ENCODE measurements at regions not wholly inside any gene's neighbourhood (a gene's known extent, or its start where the extent isn't known, plus 50 kb on each side); places are given as distances from the start of the nearest gene placed in this dataset.

DNA sequence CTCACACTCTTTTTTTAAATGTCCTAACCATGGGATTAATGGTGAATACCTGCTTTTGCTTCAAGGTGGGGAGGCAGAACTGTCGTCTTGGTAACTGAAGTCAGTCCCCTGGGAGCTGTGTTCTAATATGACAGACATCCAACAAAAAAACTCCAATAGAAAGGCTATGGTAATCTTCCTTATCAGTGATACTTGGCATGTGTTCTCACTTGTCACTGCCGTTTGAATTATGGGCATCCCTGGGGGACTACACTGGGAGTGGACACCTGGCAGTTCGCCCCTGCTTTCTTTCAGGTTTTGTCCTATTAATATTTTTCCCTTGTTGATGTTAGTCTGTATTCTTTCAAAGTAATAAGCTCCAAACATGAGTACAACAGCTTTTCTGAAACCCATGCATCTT is 252.6 kb downstream of the SLITRK5 start:
- H3K36me3 ChIP-seq, result no peaks in the 10 kb centered on the region
- 58 to 82% methylated on average over 3 of the region's 3 CpGs for WGBS, 2 donors (ENCODE audit: low coverage in 1 of 2)
- H3K4me1 ChIP-seq, result no peaks in the 10 kb centered on the region
- TF ChIP-seq, protein P1, sequence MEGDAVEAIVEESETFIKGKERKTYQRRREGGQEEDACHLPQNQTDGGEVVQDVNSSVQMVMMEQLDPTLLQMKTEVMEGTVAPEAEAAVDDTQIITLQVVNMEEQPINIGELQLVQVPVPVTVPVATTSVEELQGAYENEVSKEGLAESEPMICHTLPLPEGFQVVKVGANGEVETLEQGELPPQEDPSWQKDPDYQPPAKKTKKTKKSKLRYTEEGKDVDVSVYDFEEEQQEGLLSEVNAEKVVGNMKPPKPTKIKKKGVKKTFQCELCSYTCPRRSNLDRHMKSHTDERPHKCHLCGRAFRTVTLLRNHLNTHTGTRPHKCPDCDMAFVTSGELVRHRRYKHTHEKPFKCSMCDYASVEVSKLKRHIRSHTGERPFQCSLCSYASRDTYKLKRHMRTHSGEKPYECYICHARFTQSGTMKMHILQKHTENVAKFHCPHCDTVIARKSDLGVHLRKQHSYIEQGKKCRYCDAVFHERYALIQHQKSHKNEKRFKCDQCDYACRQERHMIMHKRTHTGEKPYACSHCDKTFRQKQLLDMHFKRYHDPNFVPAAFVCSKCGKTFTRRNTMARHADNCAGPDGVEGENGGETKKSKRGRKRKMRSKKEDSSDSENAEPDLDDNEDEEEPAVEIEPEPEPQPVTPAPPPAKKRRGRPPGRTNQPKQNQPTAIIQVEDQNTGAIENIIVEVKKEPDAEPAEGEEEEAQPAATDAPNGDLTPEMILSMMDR (IDR thresholded peaks at IDR 0.05), result no peak
- TF ChIP-seq EP300 (IDR thresholded peaks at IDR 0.05) (no peak), POLR2A (IDR thresholded peaks at IDR 0.05) (no peak), POLR2AphosphoS5 (IDR thresholded peaks at IDR 0.05) (no peak)
- H3K9me3 ChIP-seq, result no peaks in the 10 kb centered on the region
- no peak overlapping the region for H3K27ac ChIP-seq
- H3K27me3 ChIP-seq, result no peaks in the 10 kb centered on the region
- H3K4me3 ChIP-seq, result no peak overlapping the region
- no peak for ATAC-seq

DNA sequence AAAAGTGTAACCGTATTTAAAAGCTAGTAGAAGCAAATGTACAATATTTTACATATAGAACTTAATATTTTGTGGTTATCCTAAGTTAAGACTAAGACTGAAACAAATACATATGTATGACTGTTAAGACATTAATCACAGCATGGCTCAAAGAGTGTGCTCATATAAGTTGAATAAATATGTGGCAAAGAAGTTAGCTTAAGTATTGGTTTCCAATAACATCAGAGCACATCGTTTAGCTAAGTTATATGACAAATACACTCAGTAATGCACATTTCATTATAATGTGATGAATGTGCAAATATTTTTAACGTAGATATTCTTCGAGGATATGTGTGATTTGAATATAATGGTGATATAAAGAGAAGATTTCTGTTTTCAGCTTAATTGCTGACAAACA is 253.8 kb downstream of the SLITRK5 start:
- Histone ChIP-seq H3K4me3 (no peak overlapping the region), H3K27ac (no peak overlapping the region), H3K36me3 (no peaks in the 10 kb centered on the region), H3K4me1 (no peaks in the 10 kb centered on the region), H3K27me3 (no peaks in the 10 kb centered on the region), H3K9me3 (no peaks in the 10 kb centered on the region)
- ATAC-seq, result no peak
- TF ChIP-seq POLR2AphosphoS5 (IDR thresholded peaks at IDR 0.05) (no peak), EP300 (IDR thresholded peaks at IDR 0.05) (no peak), POLR2A (IDR thresholded peaks at IDR 0.05) (no peak)
- TF ChIP-seq, protein P1 (IDR thresholded peaks at IDR 0.05), result no peak
- WGBS, 2 donors (ENCODE audit: low coverage in 1 of 2), result 75 to 81% methylated on average over 4 of the region's 4 CpGs

DNA sequence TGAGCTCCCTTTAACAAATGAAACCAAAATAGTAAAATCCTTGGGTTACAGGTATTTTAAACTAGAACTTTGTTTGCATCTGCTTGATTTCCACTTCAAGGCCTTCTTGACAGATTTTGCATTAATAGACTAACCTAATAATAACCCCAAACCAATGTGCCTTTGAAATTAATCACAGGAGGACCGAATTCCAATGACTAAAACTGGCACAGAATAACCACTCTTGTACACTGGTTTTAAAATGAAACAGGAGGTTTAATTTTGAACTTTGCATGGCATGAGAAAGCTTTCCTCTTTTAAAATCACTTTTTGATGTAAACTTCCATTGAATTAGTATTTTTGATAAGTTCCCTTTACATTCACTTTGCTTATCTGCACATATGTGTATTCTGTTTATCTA is 269.6 kb downstream of the SLITRK5 start:
- Histone ChIP-seq H3K36me3 (no peaks in the 10 kb centered on the region), H3K4me1 (no peaks in the 10 kb centered on the region), H3K4me3 (no peak overlapping the region), H3K27me3 (no peaks in the 10 kb centered on the region), H3K9me3 (no peaks in the 10 kb centered on the region), H3K27ac (no peak overlapping the region)
- no peak for ATAC-seq
- TF ChIP-seq POLR2AphosphoS5 (IDR thresholded peaks at IDR 0.05), result no peak
- TF ChIP-seq, protein P1 (IDR thresholded peaks at IDR 0.05), result no peak
- no peak for TF ChIP-seq EP300 (IDR thresholded peaks at IDR 0.05)
- TF ChIP-seq POLR2A (IDR thresholded peaks at IDR 0.05), result no peak
- 8 to 29% methylated on average over 1 of the region's 1 CpG for WGBS, 2 donors (ENCODE audit: low coverage in 1 of 2)

DNA sequence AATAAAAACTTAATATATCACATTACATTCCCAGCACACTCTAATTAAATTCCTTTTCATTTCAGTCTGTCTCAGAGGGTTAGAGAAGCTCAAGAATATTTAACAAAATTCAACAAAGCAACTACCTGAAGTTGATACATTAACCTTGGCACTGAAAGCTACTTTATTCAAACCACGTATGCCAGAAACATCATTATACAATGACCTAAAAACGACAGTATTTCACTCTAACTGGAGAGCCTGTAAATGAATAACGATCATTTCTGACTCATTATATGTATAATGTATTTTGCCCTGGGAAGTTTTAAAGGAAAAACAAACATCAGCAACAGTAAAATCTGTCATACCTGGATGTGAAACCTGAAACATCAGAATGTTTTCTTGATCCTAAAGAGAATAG is 270.1 kb downstream of the SLITRK5 start:
- no peaks in the 10 kb centered on the region for H3K36me3 ChIP-seq
- no peaks in the 10 kb centered on the region for H3K9me3 ChIP-seq
- H3K27me3 ChIP-seq, result no peaks in the 10 kb centered on the region
- H3K4me1 ChIP-seq, result no peaks in the 10 kb centered on the region
- H3K27ac ChIP-seq, result no peak overlapping the region
- no peak overlapping the region for H3K4me3 ChIP-seq
- ATAC-seq, result no peak
- WGBS, 2 donors (ENCODE audit: low coverage in 1 of 2), result 27 to 28% methylated on average over 3 of the region's 3 CpGs
- TF ChIP-seq, protein P1 (IDR thresholded peaks at IDR 0.05), result no peak
- TF ChIP-seq POLR2A (IDR thresholded peaks at IDR 0.05) (no peak), EP300 (IDR thresholded peaks at IDR 0.05) (no peak), POLR2AphosphoS5 (IDR thresholded peaks at IDR 0.05) (no peak)

DNA sequence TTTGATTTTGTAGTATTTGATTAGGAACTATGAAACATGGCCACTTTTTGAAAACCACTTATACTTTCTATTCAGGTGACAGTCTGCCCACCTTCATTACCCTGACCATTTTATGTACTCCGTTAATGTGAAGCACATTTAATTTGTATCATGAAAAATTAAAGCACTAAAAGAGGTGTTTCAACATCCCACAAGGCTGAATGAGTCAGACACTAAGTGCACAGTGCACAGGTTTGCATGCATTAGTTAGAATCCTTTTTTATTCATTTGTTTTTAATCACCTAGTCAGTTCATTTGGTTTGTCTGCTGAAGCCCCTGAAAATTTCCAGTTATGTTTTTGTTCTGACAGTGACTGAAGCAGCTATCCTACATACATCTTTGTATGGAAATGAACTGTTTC is 271.0 kb downstream of the SLITRK5 start:
- ATAC-seq, result no peak
- no peaks in the 10 kb centered on the region for H3K9me3 ChIP-seq
- no peaks in the 10 kb centered on the region for H3K27me3 ChIP-seq
- no peak overlapping the region for H3K4me3 ChIP-seq
- no peaks in the 10 kb centered on the region for H3K4me1 ChIP-seq
- no peaks in the 10 kb centered on the region for H3K36me3 ChIP-seq
- no peak for TF ChIP-seq POLR2AphosphoS5 (IDR thresholded peaks at IDR 0.05)
- TF ChIP-seq, protein P1 (IDR thresholded peaks at IDR 0.05), result no peak
- no peak for TF ChIP-seq POLR2A (IDR thresholded peaks at IDR 0.05)
- no peak for TF ChIP-seq EP300 (IDR thresholded peaks at IDR 0.05)
- WGBS, 2 donors (ENCODE audit: low coverage in 1 of 2), result 29 to 55% methylated on average over 1 of the region's 1 CpG
- H3K27ac ChIP-seq, result no peak overlapping the region

All from gastroesophageal sphincter (tissue), 4 donors.